NCI-H1436 (cell line): ENCODE measurements at regions not wholly inside any gene's neighbourhood (a gene's known extent, or its start where the extent isn't known, plus 50 kb on each side); places are given as distances from the start of the nearest gene placed in this dataset.
A peak's percentile ranks its signal among the peaks of the same experiment; 100 is the strongest.
"Not testable (repeated sequence)": the region's sequence is repeated elsewhere in the genome, so short reads cannot be mapped to it uniquely, and the experiment has no call there.

Source experiments
- DNase-seq: peaks from one replicate; lab custom pipeline; 2025; lab: John Stamatoyannopoulos, UW

DNA sequence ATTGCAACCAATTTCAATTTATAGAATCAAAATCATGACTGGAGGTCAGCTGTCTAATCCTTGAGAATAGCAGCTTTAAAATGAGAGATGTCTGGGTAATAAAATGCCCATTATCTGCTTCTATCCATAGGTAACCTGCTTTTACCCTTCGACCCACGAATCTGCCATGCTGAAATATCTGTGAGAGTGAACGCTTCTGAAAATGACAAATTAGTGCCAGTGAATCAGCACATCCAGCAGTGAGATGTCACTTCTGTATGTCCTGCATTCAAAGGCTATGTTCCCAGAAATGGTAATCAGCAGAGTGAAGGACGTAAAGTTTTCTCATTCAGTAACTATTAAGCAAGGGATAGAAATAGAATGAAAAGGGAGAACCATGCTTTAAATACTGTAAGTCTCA is 532.4 kb upstream of the ITGA1 start:
- no peak for DNase-seq

GRCh38 chr5:52262844-52263243 is 524.9 kb upstream of the ITGA1 start:
- peak; percentile 85 for DNase-seq

- peak; percentile 91 for DNase-seq
Observed at GRCh38 chr5:52269401-52269800, 518.3 kb upstream of the ITGA1 start.

- DNase-seq, result peak; percentile 61
Observed at GRCh38 chr5:52269859-52270258, 517.9 kb upstream of the ITGA1 start.

- no peak for DNase-seq
Observed at GRCh38 chr5:52275639-52276038, 512.1 kb upstream of the ITGA1 start.

DNA sequence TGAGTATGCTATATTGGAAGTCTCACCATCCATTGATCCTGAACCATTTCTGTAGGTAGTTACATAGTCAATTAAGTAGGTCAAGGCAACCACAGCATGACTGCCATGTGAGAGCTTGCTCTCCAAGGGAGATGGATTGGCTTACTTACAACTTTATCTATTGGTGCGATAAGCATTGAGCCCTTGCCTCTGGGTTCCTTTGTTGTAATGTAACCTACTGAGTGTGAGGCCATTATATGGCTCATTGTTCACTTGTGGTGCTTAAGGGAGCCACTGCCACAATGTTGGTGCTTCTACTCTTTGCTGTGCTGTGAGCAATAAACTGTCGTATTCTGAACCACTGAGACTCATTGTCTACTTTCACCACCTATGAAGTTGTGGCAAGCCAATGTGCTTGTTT is 510.6 kb upstream of the ITGA1 start:
- no peak for DNase-seq

DNA sequence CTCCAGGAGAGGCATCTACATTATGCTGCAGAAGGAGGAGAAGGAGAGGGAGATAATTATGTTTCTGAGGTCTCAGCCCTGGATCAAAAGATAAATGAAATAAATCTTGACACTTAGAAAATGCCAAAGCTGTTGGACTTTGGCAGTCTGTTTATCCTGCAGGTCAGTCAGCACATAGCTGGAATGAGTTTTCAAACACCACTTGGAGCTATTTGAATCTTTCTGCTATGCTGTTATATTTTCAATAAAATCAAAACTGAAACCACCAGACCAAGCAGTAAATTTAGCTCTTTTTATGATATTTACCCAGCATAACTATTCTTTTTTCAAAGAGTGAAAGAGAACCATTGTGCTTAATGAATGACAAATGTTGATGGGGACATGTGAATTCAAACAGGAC is 505.1 kb upstream of the ITGA1 start:
- DNase-seq, result no peak

- no peak for DNase-seq
Observed at GRCh38 chr5:52283221-52283620, 504.5 kb upstream of the ITGA1 start.

DNA sequence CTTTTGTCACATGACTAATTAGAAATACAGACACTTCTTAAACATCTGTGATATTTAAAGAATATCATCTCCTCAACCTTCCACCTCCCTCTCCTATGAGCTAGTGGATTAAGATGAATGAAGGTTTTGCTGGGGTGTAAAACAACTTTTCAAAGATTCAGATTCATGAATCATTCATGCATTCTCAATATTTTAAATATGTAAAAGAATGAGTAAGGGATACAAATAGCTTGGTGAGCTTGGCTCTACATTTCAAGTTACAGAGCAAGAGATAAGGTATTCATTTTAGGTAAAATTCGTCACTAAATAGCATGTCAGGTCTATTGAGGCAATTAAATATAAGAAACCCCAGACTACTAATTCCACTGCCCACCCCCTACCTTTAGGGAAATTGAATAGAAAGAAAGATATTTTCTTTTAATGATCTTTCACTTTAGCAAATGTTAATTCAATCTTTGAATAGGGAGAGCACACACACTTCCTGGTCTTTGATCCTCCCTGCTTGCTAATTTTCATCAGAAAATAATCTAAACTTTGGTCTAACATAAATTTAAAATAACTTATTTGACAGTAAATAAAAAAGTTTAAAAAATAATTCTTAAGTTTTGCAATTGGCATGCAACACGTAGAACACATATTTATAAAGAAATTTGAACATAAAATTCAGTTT is 486.9 kb upstream of the ITGA1 start:
- no peak for DNase-seq

DNA sequence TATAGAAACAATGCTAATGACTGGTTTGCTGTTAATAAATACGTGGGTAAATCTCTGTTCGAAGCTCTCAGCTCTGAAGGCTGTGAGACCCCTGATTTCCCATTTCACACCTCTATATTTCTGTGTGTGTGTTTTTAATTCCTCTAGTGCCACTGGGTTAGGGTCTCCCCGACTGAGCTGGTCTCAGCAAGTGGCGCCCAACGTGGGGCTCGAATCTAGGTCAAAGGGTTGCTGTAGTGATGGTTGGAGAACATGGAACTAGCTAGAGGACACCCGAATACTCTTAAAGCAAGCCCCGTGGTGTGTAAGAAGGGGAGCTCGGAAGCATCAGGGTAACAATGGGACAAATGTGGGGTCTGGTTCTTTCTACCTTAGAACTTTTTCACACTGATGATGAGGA is 482.9 kb upstream of the ITGA1 start:
- not testable (repeated sequence) for DNase-seq

- no peak for DNase-seq
Observed at GRCh38 chr5:52328220-52328806, 459.4 kb upstream of the ITGA1 start.

DNA sequence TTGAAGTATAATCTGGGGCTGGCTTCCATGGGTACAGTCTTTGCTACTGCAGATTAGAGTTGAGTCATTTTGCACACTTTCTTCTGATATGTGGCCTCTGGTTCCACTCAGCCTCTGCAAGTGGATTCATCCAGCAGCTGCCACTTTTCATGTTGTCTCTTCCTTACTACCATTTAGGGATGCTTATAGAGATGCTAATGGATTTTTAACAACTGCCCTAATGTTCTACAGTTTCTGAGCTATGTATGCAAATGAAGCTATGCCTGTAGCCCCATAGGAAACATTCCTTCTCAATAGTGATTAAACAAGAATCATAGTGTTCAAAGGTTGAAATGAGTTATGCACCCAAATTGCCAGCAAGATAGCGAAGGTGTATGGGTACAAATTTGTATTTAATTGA is 456.0 kb upstream of the ITGA1 start:
- no peak for DNase-seq

DNA sequence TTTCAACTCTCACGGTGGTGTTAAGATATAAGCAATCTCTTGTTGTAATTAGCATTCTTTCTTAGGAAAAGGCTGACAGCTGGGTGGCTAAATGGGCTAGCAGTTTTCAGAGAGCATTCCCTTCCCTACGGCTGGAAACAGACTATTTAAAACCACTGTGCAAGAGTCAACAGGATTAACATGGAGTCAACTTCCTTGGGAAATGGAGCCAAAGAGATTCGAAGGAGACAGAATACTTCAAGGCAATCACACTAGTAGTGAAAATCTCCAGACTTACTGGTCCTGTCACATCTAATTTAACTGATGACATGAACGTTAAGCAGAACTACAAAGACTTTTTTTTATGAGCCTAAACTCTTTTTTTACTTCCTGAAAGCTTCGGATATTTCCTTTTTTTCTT is 453.3 kb upstream of the ITGA1 start:
- no peak for DNase-seq

DNA sequence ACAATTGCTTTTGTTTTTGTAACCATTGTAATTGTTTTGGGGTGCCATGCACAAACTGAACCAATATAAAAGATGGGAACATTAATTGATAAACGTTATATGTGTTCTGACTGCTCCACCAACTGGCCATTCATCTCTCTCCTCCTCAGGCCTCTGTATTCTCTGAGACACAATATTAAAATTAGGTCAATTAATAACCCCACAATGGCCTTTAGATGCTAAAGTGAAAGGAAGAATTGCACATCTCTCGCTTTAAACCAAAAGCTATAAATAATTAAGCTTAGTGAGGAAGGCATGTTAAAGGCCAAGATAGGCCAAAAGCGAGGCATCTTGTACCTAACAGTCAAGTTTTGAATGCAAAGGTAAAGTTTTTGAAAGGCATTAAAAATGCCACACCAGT is 448.4 kb upstream of the ITGA1 start:
- no peak for DNase-seq

GRCh38 chr5:52342361-52342760 is 445.4 kb upstream of the ITGA1 start:
- no peak for DNase-seq

DNA sequence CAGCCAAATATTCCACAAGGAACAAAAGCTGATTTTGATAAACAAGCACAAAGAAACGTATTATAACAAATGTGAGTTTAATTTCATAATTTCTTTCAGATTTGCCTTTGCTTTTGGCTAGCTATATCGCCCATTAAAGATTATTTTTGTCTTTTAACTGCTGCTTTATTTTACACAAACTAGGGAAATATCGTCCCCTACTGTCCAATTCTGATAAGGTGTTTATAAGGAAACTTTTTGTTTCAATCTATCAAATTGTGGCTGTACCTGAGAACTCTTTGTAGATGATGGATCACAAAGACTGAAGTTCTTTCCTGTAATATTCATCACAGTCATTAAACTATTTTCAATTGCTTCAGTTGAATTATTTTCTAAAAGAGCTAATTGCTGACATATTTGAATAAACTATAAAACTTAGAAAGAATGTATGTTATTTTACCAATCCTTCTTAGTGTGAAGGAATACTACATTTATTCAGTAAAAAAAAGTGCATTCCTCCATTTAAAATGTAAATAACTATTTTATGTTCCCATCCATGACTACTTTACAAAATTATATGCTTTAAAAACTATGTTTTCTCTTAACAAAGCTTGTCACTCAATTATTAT is 431.3 kb upstream of the ITGA1 start:
- peak; percentile 78 for DNase-seq

GRCh38 chr5:52359261-52359660 is 428.5 kb upstream of the ITGA1 start:
- DNase-seq, result no peak

DNA sequence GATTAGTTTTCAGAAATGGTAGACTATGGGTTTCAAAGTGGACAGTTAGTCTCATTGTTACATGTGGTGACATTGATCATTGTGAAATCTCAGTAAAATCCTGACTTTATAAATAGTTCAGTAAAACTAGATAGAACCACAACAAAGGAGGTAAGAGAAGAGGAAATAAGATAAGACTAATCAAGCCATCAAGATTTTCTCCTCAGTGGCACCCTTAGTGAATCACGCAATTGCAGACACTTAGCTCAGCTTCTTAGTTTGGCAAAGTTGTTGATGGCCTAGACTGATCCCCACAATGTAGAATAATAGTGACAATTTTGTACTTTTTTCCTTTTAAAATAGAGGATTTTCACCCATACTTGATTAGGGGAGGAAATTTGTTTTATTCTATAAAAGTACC is 426.7 kb upstream of the ITGA1 start:
- DNase-seq, result no peak

DNA sequence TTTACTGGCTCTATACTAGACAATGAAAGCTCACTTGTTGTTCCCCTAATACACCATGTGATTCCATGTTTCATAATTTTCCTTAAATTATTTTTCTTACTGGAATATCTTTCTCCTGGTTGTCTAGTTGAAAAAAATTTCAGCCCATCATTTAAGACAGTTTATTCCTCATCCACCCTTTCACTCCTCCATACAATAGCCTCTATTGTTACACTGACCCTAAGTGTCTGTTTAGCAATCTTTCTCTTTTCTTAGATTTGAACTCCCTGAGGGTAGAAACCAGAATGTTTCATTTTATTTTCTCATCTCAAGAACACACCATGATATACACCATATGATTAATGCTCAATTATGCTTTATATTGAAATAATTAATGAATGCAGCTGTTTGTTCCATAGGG is 413.4 kb upstream of the ITGA1 start:
- DNase-seq, result no peak

- no peak for DNase-seq
Observed at GRCh38 chr5:52375969-52376368, 411.7 kb upstream of the ITGA1 start.

- no peak for DNase-seq
Observed at GRCh38 chr5:52376592-52376991, 411.1 kb upstream of the ITGA1 start.

DNA sequence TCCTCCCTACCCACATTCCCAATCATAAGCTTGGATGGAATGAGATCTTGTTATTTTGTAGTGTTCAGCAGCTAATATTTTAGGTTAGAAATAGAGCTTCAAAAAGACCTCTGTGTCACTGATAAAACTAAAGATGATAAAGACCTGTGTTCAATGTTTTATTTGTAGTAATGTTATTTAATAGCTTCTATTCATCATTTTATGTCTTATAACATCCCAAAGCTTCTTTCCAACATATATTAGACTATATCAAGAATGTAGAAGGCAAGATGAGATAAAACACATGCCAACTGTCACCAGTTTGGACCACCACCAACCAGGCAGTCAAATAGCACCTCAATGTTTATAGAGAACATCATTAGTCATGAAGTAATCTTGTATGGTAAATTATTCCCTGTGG is 409.5 kb upstream of the ITGA1 start:
- DNase-seq, result no peak

DNA sequence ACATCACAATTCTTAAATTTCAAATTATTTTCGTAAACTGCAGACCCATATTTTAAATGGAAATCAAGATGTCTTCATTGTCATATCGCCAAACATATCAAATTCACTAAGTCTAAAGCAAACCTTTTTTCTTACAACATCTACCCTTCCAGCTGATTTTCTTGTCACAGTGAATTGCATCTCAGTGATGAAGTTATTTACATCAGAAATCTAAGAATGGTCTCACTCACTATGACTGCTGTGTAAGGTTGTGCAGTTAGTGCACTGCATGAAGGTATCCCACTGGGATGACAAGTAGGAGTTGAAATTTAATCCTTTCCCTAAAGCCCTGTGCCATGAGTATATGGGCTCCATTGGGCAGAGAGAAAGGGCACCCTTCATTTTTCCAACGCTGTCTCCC is 399.4 kb upstream of the ITGA1 start:
- no peak for DNase-seq

DNA sequence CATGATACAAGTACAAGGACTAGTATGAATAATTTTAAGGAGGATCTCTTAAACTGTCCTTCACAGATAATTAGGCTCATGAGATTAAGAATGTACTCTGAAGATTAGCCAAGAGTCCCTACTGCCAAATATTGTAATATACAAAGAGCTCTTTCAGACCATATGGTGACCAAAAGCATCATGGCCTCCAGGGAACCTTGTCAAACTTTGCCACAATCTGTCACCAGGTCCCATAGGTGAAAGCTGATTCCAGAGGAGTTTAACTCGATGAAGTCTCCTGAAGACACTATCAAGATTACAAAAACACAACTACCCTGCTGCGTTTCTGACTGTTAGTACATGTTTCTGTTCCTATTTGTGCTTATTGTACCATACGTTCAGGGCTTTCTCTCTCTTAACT is 395.4 kb upstream of the ITGA1 start:
- no peak for DNase-seq
